Hepatocyte (in vitro differentiated cells): ENCODE measurements at regions not wholly inside any gene's neighbourhood (a gene's known extent, or its start where the extent isn't known, plus 50 kb on each side); places are given as distances from the start of the nearest gene placed in this dataset.

Source experiments
- CTCF ChIP-seq: fragments of 200-600 bp; sonication (generic); IDR thresholded peaks from 2 replicates; pipeline ENCODE4 v1.5.1; 2016; ENCODE audit warnings: antibody characterized with exemption, mild to moderate bottlenecking; ENCODE audit not compliant: poor library complexity
- EZH2 ChIP-seq: fragments of 200-600 bp; sonication (generic); IDR thresholded peaks from 2 replicates; pipeline ENCODE4 v1.6.1; 2016; ENCODE audit warnings: antibody characterized with exemption, mild to moderate bottlenecking, borderline replicate concordance

- no peak for TF ChIP-seq EZH2
- no peak for TF ChIP-seq CTCF
These were observed 235.1 kb upstream of the AUTS2 start for GRCh38 chr7:69363136-69363535.
